CD1c-positive myeloid dendritic cell (primary cell): ENCODE measurements at regions not wholly inside any gene's neighbourhood (a gene's known extent, or its start where the extent isn't known, plus 50 kb on each side); places are given as distances from the start of the nearest gene placed in this dataset.

Experiments
- DNase-seq: peaks from one replicate; pipeline ENCODE4 v3.0.0-alpha.2; 2016; ENCODE audit errors: extremely low spot score

- DNase-seq: no peak
Observed at GRCh38 chr2:223389624-223390023, 212.5 kb downstream of the SCG2 start.

- DNase-seq: no peak
Observed at GRCh38 chr2:223396993-223397392, 205.2 kb downstream of the SCG2 start.

- no peak for DNase-seq
Observed at GRCh38 chr2:223399357-223399957, 202.7 kb downstream of the SCG2 start.

- DNase-seq: no peak
Observed at GRCh38 chr2:223404616-223405015, 197.5 kb downstream of the SCG2 start.

- no peak for DNase-seq
Observed at GRCh38 chr2:223414646-223415045, 187.5 kb downstream of the SCG2 start.

GRCh38 chr2:223415071-223415470, 187.1 kb downstream of the SCG2 start:
- DNase-seq: no peak

- DNase-seq: no peak
Observed at GRCh38 chr2:223416815-223417610, 185.1 kb downstream of the SCG2 start.

GRCh38 chr2:223418131-223418530, 184.0 kb downstream of the SCG2 start:
- no peak for DNase-seq

GRCh38 chr2:223418604-223419199, 183.5 kb downstream of the SCG2 start:
- no peak for DNase-seq

GRCh38 chr2:223420048-223420447, 182.1 kb downstream of the SCG2 start:
- DNase-seq: no peak

GRCh38 chr2:223431479-223431878, 170.7 kb downstream of the SCG2 start:
- no peak for DNase-seq

- DNase-seq: no peak
Observed at GRCh38 chr2:223433461-223433860, 168.7 kb downstream of the SCG2 start.

- no peak for DNase-seq
Observed at GRCh38 chr2:223437788-223438187, 164.4 kb downstream of the SCG2 start.

GRCh38 chr2:223439184-223439583, 163.0 kb downstream of the SCG2 start:
- no peak for DNase-seq

GRCh38 chr2:223439786-223440185, 162.4 kb downstream of the SCG2 start:
- DNase-seq: no peak

- no peak for DNase-seq
Observed at GRCh38 chr2:223442847-223443246, 159.3 kb downstream of the SCG2 start.

GRCh38 chr2:223450246-223450645, 151.9 kb downstream of the SCG2 start:
- DNase-seq: no peak

- DNase-seq: no peak
Observed at GRCh38 chr2:223457301-223457700, 144.9 kb downstream of the SCG2 start.

GRCh38 chr2:223459328-223459939, 142.7 kb downstream of the SCG2 start:
- DNase-seq: peak; percentile 40

GRCh38 chr2:223460209-223460608, 142.0 kb downstream of the SCG2 start:
- no peak for DNase-seq

- peak; percentile 7 for DNase-seq
Observed at GRCh38 chr2:223460774-223461211, 141.4 kb downstream of the SCG2 start.

GRCh38 chr2:223464071-223464470, 138.1 kb downstream of the SCG2 start:
- DNase-seq: no peak

- DNase-seq: peak; percentile 84
Observed at GRCh38 chr2:223465793-223466192, 136.4 kb downstream of the SCG2 start.
